ENCODE measurements at regions not wholly inside any gene's neighbourhood (a gene's known extent, or its start where the extent isn't known, plus 50 kb on each side); places are given as distances from the start of the nearest gene placed in this dataset.

- TF ChIP-seq CTCF (IDR thresholded peaks at IDR 0.05) (no peak), POLR2A (IDR thresholded peaks at IDR 0.05) (no peak)
Measured at GRCh38 chr12:90163975-90164374, 455.3 kb upstream of the ATP2B1 start.

Data from thyroid gland (tissue), 4 donors.